B cell (primary cell): ENCODE measurements at regions not wholly inside any gene's neighbourhood (a gene's known extent, or its start where the extent isn't known, plus 50 kb on each side); places are given as distances from the start of the nearest gene placed in this dataset.

Experiments used
- ATAC-seq: fragments of 200-7000 bp; cut with Tn5 transposase; one replicate; pipeline ENCODE4 v1.10.0; 2021; ENCODE audit warnings: low read depth, mild to moderate bottlenecking, moderate number of reproducible peaks, moderate library complexity
- CTCF ChIA-PET: fragments of 350-600 bp; sonication (Branson Sonifier 250); formaldehyde crosslinking; loops from one replicate; lab custom pipeline; 2021; ENCODE audit warnings: antibody characterized with exemption, inconsistent platforms; lab: Charles Lee
- POLR2A ChIA-PET: fragments of 350-600 bp; sonication (Branson Sonifier 250); formaldehyde crosslinking; loops from one replicate; lab custom pipeline; 2021; ENCODE audit warnings: antibody characterized with exemption; lab: Charles Lee
- DNase-seq: peaks from one replicate; pipeline ENCODE4 v3.0.0; 2013
- H2AFZ ChIP-seq: 2 replicates; pipeline ENCODE4 v1.6.1; 2012; ENCODE audit warnings: mild to moderate bottlenecking, low read depth, low read length; ENCODE audit not compliant: insufficient read depth, poor library complexity, severe bottlenecking
- H3K27ac ChIP-seq, 2 donors: 1 replicate in 1 of 2; 2 replicates in 1 of 2; pipeline ENCODE4 v1.5.1; 2012 to 2013; ENCODE audit warnings: low read length in 2 of 2, mild to moderate bottlenecking in 2 of 2, moderate library complexity in 1 of 2
- H3K27me3 ChIP-seq, 4 experiments: fragments of 200-600 bp in 1 of 4; sonication (generic) in 1 of 4; replicated peaks in 1 of 4; 1 replicate in 2 of 4; 2 replicates in 2 of 4; pipeline versions ENCODE4 v1.6.1 to v1.7.0; 2013 to 2016; ENCODE audit warnings: low read length in 3 of 4, mild to moderate bottlenecking in 2 of 4, mixed read lengths in 1 of 4, moderate library complexity in 1 of 4; ENCODE audit not compliant: insufficient read depth in 4 of 4, control insufficient read depth in 3 of 4; ENCODE audit errors: control extremely low read depth in 1 of 4
- H3K36me3 ChIP-seq, 2 experiments: replicated peaks in 1 of 2; 1 replicate in 1 of 2; 2 replicates in 1 of 2; pipeline versions ENCODE4 v1.6.1 to v1.7.1; 2013; ENCODE audit warnings: low read length in 1 of 2; ENCODE audit not compliant: insufficient read depth in 2 of 2, control insufficient read depth in 1 of 2; ENCODE audit errors: control extremely low read depth in 1 of 2, extremely low read depth in 1 of 2
- H3K4me1 ChIP-seq, 2 donors: fragments of 200-600 bp in 1 of 2; sonication (generic) in 1 of 2; 1 replicate in 1 of 2; 2 replicates in 1 of 2; pipeline versions ENCODE4 v1.5.1 to v1.6.1; 2013 to 2017; ENCODE audit warnings: low read length in 2 of 2; ENCODE audit not compliant: control insufficient read depth in 2 of 2, insufficient read depth in 2 of 2
- H3K4me2 ChIP-seq: replicated peaks from 2 replicates; pipeline ENCODE3; 2012; ENCODE audit warnings: mild to moderate bottlenecking, low read depth, low read length; ENCODE audit not compliant: poor library complexity, severe bottlenecking
- H3K4me3 ChIP-seq, 5 experiments: fragments of 200-600 bp in 1 of 5; sonication (generic) in 1 of 5; 1 replicate in 3 of 5; 2 replicates in 2 of 5; pipeline versions ENCODE4 v1.5.1 to v1.7.0; 2011 to 2016; ENCODE audit warnings: low read length in 4 of 5, mild to moderate bottlenecking in 4 of 5, low read depth in 2 of 5, control low read depth in 1 of 5, moderate library complexity in 1 of 5; ENCODE audit not compliant: insufficient read depth in 1 of 5; ENCODE audit errors: control extremely low read depth in 1 of 5, extremely low read depth in 1 of 5
- H3K79me2 ChIP-seq: fragments of 200-600 bp; sonication (generic); one replicate; pipeline ENCODE4 v1.6.0; 2016; ENCODE audit warnings: low read length; ENCODE audit not compliant: control insufficient read depth, insufficient read depth
- H3K9ac ChIP-seq: fragments of 200-600 bp; sonication (generic); 2 replicates; pipeline ENCODE4 v1.6.1; 2017; ENCODE audit warnings: mild to moderate bottlenecking, low read length, moderate library complexity
- H3K9me3 ChIP-seq, 3 donors: one replicate each; pipeline versions ENCODE4 v1.6.1 to v1.7.1; 2013; ENCODE audit warnings: low read length in 2 of 3; ENCODE audit not compliant: control insufficient read depth in 2 of 3, insufficient read depth in 1 of 3; ENCODE audit errors: control extremely low read depth in 1 of 3
- H4K20me1 ChIP-seq: 2 replicates; pipeline ENCODE4 v1.6.0; 2012; ENCODE audit warnings: mild to moderate bottlenecking, low read length; ENCODE audit not compliant: insufficient read depth, control insufficient read depth, poor library complexity, severe bottlenecking
- H3K27ac Mint-ChIP-seq: one replicate; pipeline ENCODE4 v1.8.0; 2021; ENCODE audit warnings: mixed read lengths
- H3K27me3 Mint-ChIP-seq: one replicate; pipeline ENCODE4 v1.8.0; 2021; ENCODE audit warnings: mixed read lengths
- H3K4me1 Mint-ChIP-seq: one replicate; pipeline ENCODE4 v1.8.0; 2021; ENCODE audit warnings: mixed read lengths
- H3K4me3 Mint-ChIP-seq: one replicate; pipeline ENCODE4 v1.8.0; 2021; ENCODE audit warnings: mixed read lengths
- H3K9me3 Mint-ChIP-seq: one replicate; pipeline ENCODE4 v1.8.0; 2022; ENCODE audit warnings: mixed read lengths; ENCODE audit not compliant: insufficient read depth
- EZH2 ChIP-seq: IDR thresholded peaks from 2 replicates; pipeline ENCODE4 v1.6.1; 2012; ENCODE audit warnings: borderline replicate concordance, low read depth, mild to moderate bottlenecking, moderate library complexity, low read length; ENCODE audit not compliant: insufficient read depth, poor library complexity, severe bottlenecking
- WGBS: methylation state at CpG from one replicate; pipeline ENCODE4 v1.1.5; 2013; ENCODE audit warnings: missing lambda C conversion rate; ENCODE audit not compliant: insufficient coverage; 5-methylcytosine and 5-hydroxymethylcytosine counted together
- intact Hi-C: fragments of 100-400 bp; cut with micrococcal nuclease; formaldehyde crosslinking; loops from one replicate; pipeline ENCODE4 v1.10.0; 2022
- TF ChIP-seq, protein P1 (sequence below): fragments of 200-600 bp; IDR thresholded peaks from one replicate; pipeline ENCODE4 v1.8.0; 2022; ENCODE audit warnings: antibody characterized with exemption, mild to moderate bottlenecking

DNA sequence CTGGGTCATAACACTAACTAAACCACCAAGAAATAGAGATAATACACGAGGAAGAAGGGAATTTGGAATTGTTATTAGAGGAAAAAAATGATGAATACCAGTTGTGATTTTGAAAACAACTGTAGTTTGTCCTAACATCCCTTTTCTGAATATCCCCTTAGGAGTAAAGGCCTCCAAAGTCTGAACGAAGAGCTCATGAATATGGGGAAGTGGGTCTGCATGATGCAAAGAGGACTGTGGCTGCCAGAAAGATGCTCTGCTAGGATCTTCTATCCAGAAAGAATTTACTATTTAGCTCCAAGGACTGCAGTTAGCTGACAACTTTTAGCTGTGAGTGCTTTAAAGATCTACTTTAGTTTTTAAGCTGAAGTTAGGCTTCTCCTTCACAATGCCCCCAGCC lies 308.8 kb upstream of the HS3ST5 start:
- H3K9me3 Mint-ChIP-seq, result peaks cover 2% of the 10 kb centered on the region
- ATAC-seq (no peak), DNase-seq (no peak)
- Histone ChIP-seq H3K79me2 (no peaks in the 10 kb centered on the region), H2AFZ (no peak overlapping the region), H3K27me3 (no peaks in the 10 kb centered on the region), H4K20me1 (no peaks in the 10 kb centered on the region), H3K4me3 (no peak overlapping the region), H3K9me3 (no peaks in the 10 kb centered on the region), H3K4me2 (no peak overlapping the region), H3K4me1 (no peaks in the 10 kb centered on the region), H3K36me3 (no peaks in the 10 kb centered on the region), H3K27ac (no peak overlapping the region), H3K9ac (no peak overlapping the region)
- no peak overlapping the region for H3K27ac Mint-ChIP-seq
- no peaks in the 10 kb centered on the region for H3K27me3 Mint-ChIP-seq
- WGBS, result no CpG with 5 or more reads among the region's 2 CpGs
- TF ChIP-seq EZH2, result no peak
- TF ChIP-seq, protein P1, sequence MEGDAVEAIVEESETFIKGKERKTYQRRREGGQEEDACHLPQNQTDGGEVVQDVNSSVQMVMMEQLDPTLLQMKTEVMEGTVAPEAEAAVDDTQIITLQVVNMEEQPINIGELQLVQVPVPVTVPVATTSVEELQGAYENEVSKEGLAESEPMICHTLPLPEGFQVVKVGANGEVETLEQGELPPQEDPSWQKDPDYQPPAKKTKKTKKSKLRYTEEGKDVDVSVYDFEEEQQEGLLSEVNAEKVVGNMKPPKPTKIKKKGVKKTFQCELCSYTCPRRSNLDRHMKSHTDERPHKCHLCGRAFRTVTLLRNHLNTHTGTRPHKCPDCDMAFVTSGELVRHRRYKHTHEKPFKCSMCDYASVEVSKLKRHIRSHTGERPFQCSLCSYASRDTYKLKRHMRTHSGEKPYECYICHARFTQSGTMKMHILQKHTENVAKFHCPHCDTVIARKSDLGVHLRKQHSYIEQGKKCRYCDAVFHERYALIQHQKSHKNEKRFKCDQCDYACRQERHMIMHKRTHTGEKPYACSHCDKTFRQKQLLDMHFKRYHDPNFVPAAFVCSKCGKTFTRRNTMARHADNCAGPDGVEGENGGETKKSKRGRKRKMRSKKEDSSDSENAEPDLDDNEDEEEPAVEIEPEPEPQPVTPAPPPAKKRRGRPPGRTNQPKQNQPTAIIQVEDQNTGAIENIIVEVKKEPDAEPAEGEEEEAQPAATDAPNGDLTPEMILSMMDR, result no peak
- CTCF ChIA-PET, result no interaction called here
- intact Hi-C loops, result no loop called here
- no peak overlapping the region for H3K4me3 Mint-ChIP-seq
- POLR2A ChIA-PET, result no interaction called here
- H3K4me1 Mint-ChIP-seq, result no peaks in the 10 kb centered on the region

DNA sequence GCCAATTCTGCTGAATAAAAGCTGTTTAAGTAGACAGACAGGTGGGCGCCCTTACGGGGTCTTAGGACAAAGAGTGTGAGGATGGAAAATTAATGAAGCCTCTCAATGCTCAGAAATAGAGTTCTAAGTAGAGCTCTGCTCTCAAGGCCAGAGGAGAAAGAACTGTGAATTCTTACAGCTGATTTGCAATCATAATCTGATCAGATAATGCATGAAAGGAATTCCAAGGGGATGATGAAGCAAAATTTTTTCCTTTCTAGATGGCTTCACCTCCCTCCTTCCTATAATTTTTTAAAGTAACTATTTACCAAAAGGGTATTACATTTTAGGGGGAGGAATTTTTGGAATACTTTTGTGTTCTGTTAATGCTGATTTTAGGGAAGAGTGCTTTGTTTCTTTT lies 308.1 kb upstream of the HS3ST5 start:
- Mint-ChIP-seq H3K9me3 (peaks cover 2% of the 10 kb centered on the region), H3K27ac (no peak overlapping the region), H3K4me3 (no peak overlapping the region), H3K4me1 (no peaks in the 10 kb centered on the region), H3K27me3 (no peaks in the 10 kb centered on the region)
- ATAC-seq, result no peak
- Histone ChIP-seq H3K4me2 (no peak overlapping the region), H2AFZ (no peak overlapping the region), H3K4me3 (no peak overlapping the region), H3K9ac (no peak overlapping the region), H3K27me3 (no peaks in the 10 kb centered on the region), H3K4me1 (no peaks in the 10 kb centered on the region), H3K9me3 (no peaks in the 10 kb centered on the region), H3K36me3 (no peaks in the 10 kb centered on the region), H3K27ac (no peak overlapping the region), H4K20me1 (no peaks in the 10 kb centered on the region), H3K79me2 (no peaks in the 10 kb centered on the region)
- ChIA-PET CTCF (no interaction called here), POLR2A (no interaction called here)
- intact Hi-C loops, result no loop called here
- TF ChIP-seq, protein P1, result no peak
- no peak for TF ChIP-seq EZH2
- DNase-seq, result no peak
- WGBS, result 100% methylated on average over 2 of the region's 2 CpGs
